ENCODE measurements at regions not wholly inside any gene's neighbourhood (a gene's known extent, or its start where the extent isn't known, plus 50 kb on each side); places are given as distances from the start of the nearest gene placed in this dataset.

DNA sequence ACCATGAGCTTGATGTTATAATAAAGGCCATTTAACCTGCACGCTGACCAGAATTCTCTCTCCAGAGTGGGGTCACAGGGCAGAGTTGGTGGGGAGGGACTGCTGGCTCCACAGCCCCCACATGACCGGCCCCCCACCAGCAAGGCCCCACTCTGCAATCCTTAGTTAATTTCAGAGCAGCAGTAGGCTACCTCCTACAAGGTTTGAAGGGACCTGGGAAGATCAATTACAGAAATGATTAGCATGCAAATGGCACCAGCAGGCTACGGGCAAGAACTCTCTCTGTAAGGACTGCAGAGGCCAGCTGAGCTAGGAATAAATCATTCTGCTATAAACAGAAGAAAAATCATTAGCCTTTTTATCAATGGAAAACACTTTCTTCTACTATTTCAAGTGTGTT lies 135.3 kb downstream of the C1D start:
- TF ChIP-seq, protein P1, sequence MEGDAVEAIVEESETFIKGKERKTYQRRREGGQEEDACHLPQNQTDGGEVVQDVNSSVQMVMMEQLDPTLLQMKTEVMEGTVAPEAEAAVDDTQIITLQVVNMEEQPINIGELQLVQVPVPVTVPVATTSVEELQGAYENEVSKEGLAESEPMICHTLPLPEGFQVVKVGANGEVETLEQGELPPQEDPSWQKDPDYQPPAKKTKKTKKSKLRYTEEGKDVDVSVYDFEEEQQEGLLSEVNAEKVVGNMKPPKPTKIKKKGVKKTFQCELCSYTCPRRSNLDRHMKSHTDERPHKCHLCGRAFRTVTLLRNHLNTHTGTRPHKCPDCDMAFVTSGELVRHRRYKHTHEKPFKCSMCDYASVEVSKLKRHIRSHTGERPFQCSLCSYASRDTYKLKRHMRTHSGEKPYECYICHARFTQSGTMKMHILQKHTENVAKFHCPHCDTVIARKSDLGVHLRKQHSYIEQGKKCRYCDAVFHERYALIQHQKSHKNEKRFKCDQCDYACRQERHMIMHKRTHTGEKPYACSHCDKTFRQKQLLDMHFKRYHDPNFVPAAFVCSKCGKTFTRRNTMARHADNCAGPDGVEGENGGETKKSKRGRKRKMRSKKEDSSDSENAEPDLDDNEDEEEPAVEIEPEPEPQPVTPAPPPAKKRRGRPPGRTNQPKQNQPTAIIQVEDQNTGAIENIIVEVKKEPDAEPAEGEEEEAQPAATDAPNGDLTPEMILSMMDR (conservative IDR thresholded peaks at IDR 0.05; ENCODE audit: low read length): no peak
- TF ChIP-seq EZH2phosphoT487 (IDR thresholded peaks at IDR 0.05; ENCODE audit: borderline replicate concordance): no peak
